ENCODE measurements at regions not wholly inside any gene's neighbourhood (a gene's known extent, or its start where the extent isn't known, plus 50 kb on each side); places are given as distances from the start of the nearest gene placed in this dataset.

DNA sequence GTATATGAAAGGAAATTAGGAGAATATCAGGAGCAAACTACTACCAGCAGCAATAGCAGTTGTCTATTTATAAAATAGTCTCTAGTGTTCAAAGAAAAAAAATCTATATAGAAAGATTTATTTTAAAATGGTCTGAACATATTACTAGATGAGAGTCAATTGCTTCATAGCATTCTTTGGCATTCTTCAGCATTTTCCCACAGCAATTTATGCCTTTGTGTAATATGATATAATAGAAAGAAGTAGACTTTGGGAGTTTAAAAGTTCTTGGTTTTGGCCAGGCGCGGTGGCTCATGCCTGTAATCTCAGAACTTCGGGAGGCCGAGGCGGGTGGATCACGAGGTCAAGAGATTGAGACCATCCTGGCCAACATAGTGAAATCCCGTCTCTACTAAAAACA lies 157.0 kb upstream of the PLN start:
- no TSS peak for BruUV-seq (replicated peaks)
- intact Hi-C loops (cut with micrococcal nuclease; ENCODE audit: unreplicated experiment): no loop called here
- TF ChIP-seq, protein P1, sequence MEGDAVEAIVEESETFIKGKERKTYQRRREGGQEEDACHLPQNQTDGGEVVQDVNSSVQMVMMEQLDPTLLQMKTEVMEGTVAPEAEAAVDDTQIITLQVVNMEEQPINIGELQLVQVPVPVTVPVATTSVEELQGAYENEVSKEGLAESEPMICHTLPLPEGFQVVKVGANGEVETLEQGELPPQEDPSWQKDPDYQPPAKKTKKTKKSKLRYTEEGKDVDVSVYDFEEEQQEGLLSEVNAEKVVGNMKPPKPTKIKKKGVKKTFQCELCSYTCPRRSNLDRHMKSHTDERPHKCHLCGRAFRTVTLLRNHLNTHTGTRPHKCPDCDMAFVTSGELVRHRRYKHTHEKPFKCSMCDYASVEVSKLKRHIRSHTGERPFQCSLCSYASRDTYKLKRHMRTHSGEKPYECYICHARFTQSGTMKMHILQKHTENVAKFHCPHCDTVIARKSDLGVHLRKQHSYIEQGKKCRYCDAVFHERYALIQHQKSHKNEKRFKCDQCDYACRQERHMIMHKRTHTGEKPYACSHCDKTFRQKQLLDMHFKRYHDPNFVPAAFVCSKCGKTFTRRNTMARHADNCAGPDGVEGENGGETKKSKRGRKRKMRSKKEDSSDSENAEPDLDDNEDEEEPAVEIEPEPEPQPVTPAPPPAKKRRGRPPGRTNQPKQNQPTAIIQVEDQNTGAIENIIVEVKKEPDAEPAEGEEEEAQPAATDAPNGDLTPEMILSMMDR (IDR thresholded peaks at IDR 0.05; ENCODE audit: insufficient read depth in 1 of 2, low read depth in 1 of 2, low read length in 1 of 2, severe bottlenecking in 1 of 2, unreplicated experiment in 1 of 2): no peak
- no peaks in the 10 kb centered on the region for H3K27me3 Mint-ChIP-seq (ENCODE audit: insufficient read depth, unreplicated experiment)
- POLR2A ChIA-PET: no interaction called here
- Histone ChIP-seq H3K4me3 (ENCODE audit: low read depth, low read length) (no peak overlapping the region), H3K36me3 (ENCODE audit: control insufficient read depth, insufficient read depth, low read length) (no peaks in the 10 kb centered on the region), H3K9me3 (no peaks in the 10 kb centered on the region), H3K27me3 (replicated peaks; ENCODE audit: control insufficient read depth, insufficient read depth, low read length) (no peaks in the 10 kb centered on the region), H3K4me1 (no peaks in the 10 kb centered on the region)
- H3K4me3 Mint-ChIP-seq (ENCODE audit: unreplicated experiment): no peak overlapping the region
- no peaks in the 10 kb centered on the region for H3K4me1 Mint-ChIP-seq (ENCODE audit: low read depth, unreplicated experiment)
- H3K9me3 Mint-ChIP-seq (ENCODE audit: unreplicated experiment): no peaks in the 10 kb centered on the region
- CTCF ChIA-PET: no interaction called here
- H3K36me3 Mint-ChIP-seq (ENCODE audit: insufficient read depth, unreplicated experiment): no peaks in the 10 kb centered on the region
- H3K27ac Mint-ChIP-seq (ENCODE audit: unreplicated experiment): no peak overlapping the region
- DNase-seq: no peak

GRCh38 chr6:118394106-118394505 lies 154.0 kb upstream of the PLN start:
- no peaks in the 10 kb centered on the region for H3K36me3 ChIP-seq (ENCODE audit: control insufficient read depth, insufficient read depth, low read length)
- Mint-ChIP-seq H3K36me3 (ENCODE audit: insufficient read depth, unreplicated experiment) (no peaks in the 10 kb centered on the region), H3K4me3 (ENCODE audit: unreplicated experiment) (no peak overlapping the region), H3K27me3 (ENCODE audit: insufficient read depth, unreplicated experiment) (peaks cover 2% of the 10 kb centered on the region), H3K4me1 (ENCODE audit: low read depth, unreplicated experiment) (no peaks in the 10 kb centered on the region), H3K27ac (ENCODE audit: unreplicated experiment) (no peak overlapping the region), H3K9me3 (ENCODE audit: unreplicated experiment) (no peaks in the 10 kb centered on the region)
- H3K9me3 ChIP-seq: no peaks in the 10 kb centered on the region
- no peaks in the 10 kb centered on the region for H3K4me1 ChIP-seq
- ChIA-PET POLR2A (no interaction called here), CTCF (no interaction called here)
- TF ChIP-seq, protein P1 (IDR thresholded peaks at IDR 0.05; ENCODE audit: insufficient read depth in 1 of 2, low read depth in 1 of 2, low read length in 1 of 2, severe bottlenecking in 1 of 2, unreplicated experiment in 1 of 2): no peak
- BruUV-seq (replicated peaks): no TSS peak
- DNase-seq: no peak
- H3K4me3 ChIP-seq (ENCODE audit: low read depth, low read length): no peak overlapping the region
- intact Hi-C loops (cut with micrococcal nuclease; ENCODE audit: unreplicated experiment): no loop called here
- no peaks in the 10 kb centered on the region for H3K27me3 ChIP-seq (replicated peaks; ENCODE audit: control insufficient read depth, insufficient read depth, low read length)

DNA sequence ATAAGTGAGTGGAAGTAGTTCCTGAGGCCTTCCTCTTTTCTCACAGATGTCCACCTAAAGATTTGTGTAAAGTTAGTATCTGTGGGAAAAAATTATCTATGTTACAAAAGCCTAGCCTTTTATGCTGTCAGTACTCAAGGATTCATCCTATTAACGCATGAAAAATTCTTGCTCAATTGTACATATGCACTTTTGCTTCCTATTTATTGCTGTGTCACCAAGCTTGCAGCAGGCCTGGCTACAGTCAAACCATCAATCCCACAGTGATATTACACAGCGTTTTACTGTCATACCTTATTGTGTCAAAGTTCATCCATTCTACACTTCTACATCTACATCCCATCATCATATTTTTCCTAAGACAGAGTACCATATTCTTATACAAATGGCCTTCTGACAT lies 151.1 kb upstream of the PLN start:
- DNase-seq: no peak
- Histone ChIP-seq H3K4me1 (no peaks in the 10 kb centered on the region), H3K4me3 (ENCODE audit: low read depth, low read length) (no peak overlapping the region), H3K27me3 (replicated peaks; ENCODE audit: control insufficient read depth, insufficient read depth, low read length) (no peaks in the 10 kb centered on the region), H3K9me3 (no peaks in the 10 kb centered on the region), H3K36me3 (ENCODE audit: control insufficient read depth, insufficient read depth, low read length) (no peaks in the 10 kb centered on the region)
- H3K9me3 Mint-ChIP-seq (ENCODE audit: unreplicated experiment): no peaks in the 10 kb centered on the region
- peaks cover 2% of the 10 kb centered on the region for H3K27me3 Mint-ChIP-seq (ENCODE audit: insufficient read depth, unreplicated experiment)
- H3K36me3 Mint-ChIP-seq (ENCODE audit: insufficient read depth, unreplicated experiment): no peaks in the 10 kb centered on the region
- H3K4me1 Mint-ChIP-seq (ENCODE audit: low read depth, unreplicated experiment): no peaks in the 10 kb centered on the region
- no TSS peak for BruUV-seq (replicated peaks)
- ChIA-PET CTCF (no interaction called here), POLR2A (no interaction called here)
- intact Hi-C loops (cut with micrococcal nuclease; ENCODE audit: unreplicated experiment): no loop called here
- TF ChIP-seq, protein P1 (IDR thresholded peaks at IDR 0.05; ENCODE audit: insufficient read depth in 1 of 2, low read depth in 1 of 2, low read length in 1 of 2, severe bottlenecking in 1 of 2, unreplicated experiment in 1 of 2): no peak
- no peak overlapping the region for H3K4me3 Mint-ChIP-seq (ENCODE audit: unreplicated experiment)
- H3K27ac Mint-ChIP-seq (ENCODE audit: unreplicated experiment): no peak overlapping the region

Data from Caco-2 (cell line).